ENCODE measurements at regions not wholly inside any gene's neighbourhood (a gene's known extent, or its start where the extent isn't known, plus 50 kb on each side); places are given as distances from the start of the nearest gene placed in this dataset.

GRCh38 chr5:3010953-3011763, 259.7 kb upstream of the IRX2 start:
- POLR2A ChIA-PET (ENCODE audit: partially characterized antibody): no interaction called here
- Histone ChIP-seq H3K9ac (replicated peaks in 1 of 4; ENCODE audit: extremely low read depth in 1 of 4, low read depth in 3 of 4, low read length in 3 of 4) (no peak overlapping the region), H3K4ac (replicated peaks; ENCODE audit: insufficient read length, low read depth, low read length) (no peak overlapping the region), H3K23ac (ENCODE audit: insufficient read length) (no peak overlapping the region), H3K9me3 (ENCODE audit: insufficient read depth in 2 of 2, low read depth in 1 of 2, low read length in 1 of 2) (no peaks in the 10 kb centered on the region), H4K20me1 (replicated peaks in 1 of 2; ENCODE audit: control insufficient read depth in 1 of 2, insufficient read depth in 2 of 2, low read length in 2 of 2) (no peaks in the 10 kb centered on the region), H4K91ac (replicated peaks; ENCODE audit: insufficient read length, low read length) (no peak overlapping the region), H3K18ac (ENCODE audit: extremely low read depth, low read length) (no peak overlapping the region), H3K27me3 (replicated peaks in 1 of 4; ENCODE audit: control insufficient read depth in 3 of 4, extremely low read depth in 1 of 4, insufficient read depth in 3 of 4, low read length in 3 of 4) (no peaks in the 10 kb centered on the region), H2BK20ac (ENCODE audit: low read length) (no peak overlapping the region), H3K4me1 (replicated peaks in 1 of 4; ENCODE audit: control insufficient read depth in 3 of 4, insufficient read depth in 4 of 4, low read length in 3 of 4) (no peaks in the 10 kb centered on the region), H3K14ac (ENCODE audit: insufficient read length) (no peak overlapping the region), H2AK5ac (ENCODE audit: low read depth, low read length) (no peak overlapping the region), H3K23me2 (ENCODE audit: low read depth, low read length) (no peaks in the 10 kb centered on the region; the same call in 1 of the 2 replicates), H3K27ac (ENCODE audit: low read depth, low read length) (no peak overlapping the region), H3K4me2 (ENCODE audit: insufficient read depth in 1 of 2, low read depth in 2 of 2, low read length in 2 of 2) (no peak overlapping the region), H3K4me3 (ENCODE audit: extremely low read depth in 1 of 4, insufficient read depth in 2 of 4, low read depth in 3 of 4, low read length in 4 of 4) (no peak overlapping the region), H4K5ac (ENCODE audit: insufficient read length, low read depth, low read length) (no peak overlapping the region), H3K79me1 (ENCODE audit: low read depth, low read length) (no peaks in the 10 kb centered on the region), H2BK12ac (ENCODE audit: low read depth, low read length) (no peak overlapping the region), H2BK5ac (ENCODE audit: low read depth, low read length) (no peak overlapping the region), H2BK15ac (ENCODE audit: low read length) (no peak overlapping the region), H3K56ac (replicated peaks; ENCODE audit: insufficient read length, low read depth, low read length) (no peak overlapping the region), H3K79me2 (ENCODE audit: control insufficient read depth in 1 of 2, insufficient read depth in 2 of 2, low read length in 2 of 2) (no peaks in the 10 kb centered on the region), H3K36me3 (ENCODE audit: control insufficient read depth in 2 of 4, insufficient read depth in 4 of 4, low read length in 3 of 4) (no peaks in the 10 kb centered on the region), H2AFZ (ENCODE audit: low read length) (no peak overlapping the region), H2BK120ac (replicated peaks; ENCODE audit: low read depth, low read length) (no peak overlapping the region), H4K8ac (ENCODE audit: extremely low read depth, insufficient read depth, low read length) (no peak overlapping the region)
- no peak for TF ChIP-seq TAF7 (optimal IDR thresholded peaks at IDR 0.05; ENCODE audit: borderline replicate concordance, low read depth, low read length)
- no peak for TF ChIP-seq RAD21 (IDR thresholded peaks at IDR 0.05 in 1 of 2, conservative IDR thresholded peaks at IDR 0.05 in 1 of 2; ENCODE audit: low read depth in 2 of 2, low read length in 2 of 2)
- no peak for TF ChIP-seq HDAC6 (IDR thresholded peaks at IDR 0.05; ENCODE audit: low read depth, low read length)
- TF ChIP-seq TCF12 (IDR thresholded peaks at IDR 0.05; ENCODE audit: low read depth, low read length): no peak
- WGBS, 2 experiments (ENCODE audit: extremely low coverage in 1 of 2, insufficient coverage in 1 of 2, insufficient read length in 1 of 2, insufficient replicate concordance in 2 of 2, low coverage in 1 of 2, low lambda C conversion rate in 2 of 2, missing lambda C conversion rate in 1 of 2): 96% methylated on average over 9 of the region's 9 CpGs; no CpG with 5 or more reads in 1 of the 2 experiments
- FAIRE-seq (no peak), DNase-seq (ENCODE audit: low read depth in 1 of 2, low spot score in 2 of 2) (peak in 1 of 2 experiments; percentile 10)
- CTCF ChIA-PET (ENCODE audit: partially characterized antibody): interaction anchor here (1.6 kb wide), 2 partner anchors 16 to 28 kb away, joined by 4 read pairs; no protein-coding TSS in a partner anchor
